HG03439 (cell line): ENCODE measurements at regions not wholly inside any gene's neighbourhood (a gene's known extent, or its start where the extent isn't known, plus 50 kb on each side); places are given as distances from the start of the nearest gene placed in this dataset.

Experiments
- ATAC-seq: cut with Tn5 transposase; IDR thresholded peaks from one replicate; pipeline ENCODE4 v1.9.1; 2021; ENCODE audit warnings: mild to moderate bottlenecking, moderate library complexity; ENCODE audit not compliant: unreplicated experiment

DNA sequence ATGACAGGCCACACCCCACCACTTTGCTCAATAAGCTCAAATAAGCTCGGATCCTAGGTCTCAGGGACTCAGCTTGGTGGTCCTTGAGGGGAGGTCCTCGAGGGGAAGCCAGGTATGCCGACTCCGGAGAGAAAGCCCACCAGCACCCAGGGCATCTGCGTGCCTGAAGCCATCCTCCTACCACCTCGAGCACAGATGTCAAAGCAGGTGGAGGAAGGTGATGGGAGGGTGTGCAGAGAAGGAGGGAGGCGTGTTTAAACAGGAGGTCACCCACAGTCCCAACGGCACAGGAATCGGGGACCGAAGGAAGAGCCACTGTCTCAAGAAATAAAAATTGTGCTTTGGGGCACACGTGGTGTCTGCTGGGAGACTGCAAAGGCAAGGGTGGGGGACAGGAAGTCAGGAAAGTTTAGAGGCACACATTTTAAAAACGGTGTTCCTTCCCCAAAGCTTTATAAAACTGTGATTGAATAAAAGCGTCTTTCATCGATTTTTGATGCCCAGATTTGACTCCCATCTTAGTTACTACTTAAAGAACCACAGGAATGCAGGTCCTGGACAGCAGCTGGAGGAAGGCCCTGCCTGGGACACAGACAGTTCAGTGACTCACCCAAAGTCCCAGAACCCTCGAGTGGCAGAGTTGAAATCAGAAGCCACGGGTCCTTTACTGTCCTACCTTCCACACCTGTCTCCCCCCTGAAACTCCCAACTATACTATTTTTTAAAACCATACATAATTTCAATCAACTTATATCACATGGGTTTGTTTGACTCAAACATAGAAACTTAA is 221.0 kb upstream of the PDE10A start:
- no peak for ATAC-seq

- ATAC-seq: no peak
Measured at GRCh38 chr6:165881806-165882205, 218.8 kb upstream of the PDE10A start.

DNA sequence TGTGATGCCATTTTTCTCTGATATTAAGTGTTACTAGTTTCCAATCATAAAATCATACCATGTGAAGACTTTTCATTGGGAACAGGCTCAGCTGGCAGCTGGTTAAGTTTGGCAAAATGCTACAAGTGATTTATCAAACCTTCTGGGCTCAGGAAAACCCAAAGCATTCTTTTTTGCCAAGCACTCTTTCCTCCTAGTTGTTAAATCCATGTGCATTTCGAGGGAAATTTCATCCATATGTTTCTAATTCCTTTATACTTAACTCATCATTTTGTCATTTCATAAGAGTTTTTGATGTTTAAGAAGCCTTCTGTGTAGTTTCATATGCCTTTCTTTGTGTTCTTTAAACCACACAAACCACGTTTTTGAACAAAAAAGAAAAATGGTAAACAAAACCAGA is 217.6 kb upstream of the PDE10A start:
- ATAC-seq: no peak

DNA sequence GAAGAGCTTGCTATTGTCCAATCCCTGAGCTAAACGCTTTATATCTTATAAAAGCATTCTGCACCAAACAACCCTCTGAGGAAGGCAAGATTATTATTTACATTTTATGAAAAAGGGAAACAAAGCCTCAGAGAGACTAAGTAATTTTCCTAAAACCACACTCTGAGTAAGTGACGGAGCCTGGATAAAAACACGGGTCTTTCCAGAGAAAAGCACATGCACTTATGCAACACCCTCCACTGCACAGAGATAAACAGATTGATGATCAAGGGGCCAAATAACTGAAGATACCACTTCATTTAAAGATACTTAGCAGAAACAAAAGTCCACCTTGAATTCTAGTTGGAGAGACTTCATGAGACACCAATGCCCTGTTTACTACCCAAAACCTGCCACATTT is 214.7 kb upstream of the PDE10A start:
- ATAC-seq: no peak

- ATAC-seq: no peak
Measured at GRCh38 chr6:165877192-165877591, 214.2 kb upstream of the PDE10A start.

GRCh38 chr6:165876588-165876987 is 213.5 kb upstream of the PDE10A start:
- no peak for ATAC-seq

GRCh38 chr6:165875946-165876345 is 212.9 kb upstream of the PDE10A start:
- ATAC-seq: no peak

- ATAC-seq: no peak
Measured at GRCh38 chr6:165873976-165874375, 210.9 kb upstream of the PDE10A start.

- ATAC-seq: no peak
Measured at GRCh38 chr6:165872811-165873210, 209.8 kb upstream of the PDE10A start.

- no peak for ATAC-seq
Measured at GRCh38 chr6:165872311-165872710, 209.3 kb upstream of the PDE10A start.

- no peak for ATAC-seq
Measured at GRCh38 chr6:165871571-165871970, 208.5 kb upstream of the PDE10A start.

- ATAC-seq: no peak
Measured at GRCh38 chr6:165869526-165869925, 206.5 kb upstream of the PDE10A start.

GRCh38 chr6:165864925-165865324 is 201.9 kb upstream of the PDE10A start:
- ATAC-seq: no peak

DNA sequence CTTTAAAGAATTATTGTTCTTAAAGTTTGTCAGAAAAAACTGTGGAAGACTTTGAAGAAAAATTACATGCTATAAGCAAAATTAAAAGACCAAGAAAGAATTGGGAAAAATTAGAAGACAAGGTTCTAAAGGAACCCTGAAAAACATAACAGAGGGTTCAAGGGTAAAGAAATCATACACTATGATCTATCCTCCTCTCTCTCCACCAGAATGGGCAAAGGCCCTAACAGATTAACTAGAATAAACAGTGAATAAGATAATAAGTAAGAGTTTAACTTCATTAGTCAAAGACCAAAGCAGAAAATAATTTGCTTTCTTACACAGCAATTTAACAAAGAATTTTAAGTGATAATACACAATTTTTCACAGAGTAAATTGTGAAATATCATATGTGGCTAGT is 201.2 kb upstream of the PDE10A start:
- ATAC-seq: no peak

GRCh38 chr6:165863801-165864200 is 200.8 kb upstream of the PDE10A start:
- ATAC-seq: no peak

- no peak for ATAC-seq
Measured at GRCh38 chr6:165862813-165863212, 199.8 kb upstream of the PDE10A start.

GRCh38 chr6:165861226-165861625 is 198.2 kb upstream of the PDE10A start:
- no peak for ATAC-seq

DNA sequence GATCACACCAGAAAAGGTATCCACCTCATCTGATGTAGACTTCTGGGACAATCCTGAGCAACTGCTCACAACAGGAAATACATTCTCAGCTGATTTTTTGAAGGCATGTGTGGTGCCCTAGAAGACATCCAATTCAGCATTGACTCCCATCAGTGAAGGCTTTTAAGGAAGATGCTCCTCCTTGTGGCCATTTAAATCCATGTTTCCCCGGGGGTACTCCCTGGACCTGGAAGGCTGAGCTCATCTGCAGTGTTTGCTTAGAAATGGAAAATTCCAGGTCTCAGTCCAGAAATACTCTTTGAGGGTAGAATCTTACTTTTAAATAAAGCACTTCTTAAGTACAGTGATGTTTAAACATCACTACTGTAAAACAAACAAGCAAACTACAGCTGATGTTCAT is 195.5 kb upstream of the PDE10A start:
- ATAC-seq: no peak

DNA sequence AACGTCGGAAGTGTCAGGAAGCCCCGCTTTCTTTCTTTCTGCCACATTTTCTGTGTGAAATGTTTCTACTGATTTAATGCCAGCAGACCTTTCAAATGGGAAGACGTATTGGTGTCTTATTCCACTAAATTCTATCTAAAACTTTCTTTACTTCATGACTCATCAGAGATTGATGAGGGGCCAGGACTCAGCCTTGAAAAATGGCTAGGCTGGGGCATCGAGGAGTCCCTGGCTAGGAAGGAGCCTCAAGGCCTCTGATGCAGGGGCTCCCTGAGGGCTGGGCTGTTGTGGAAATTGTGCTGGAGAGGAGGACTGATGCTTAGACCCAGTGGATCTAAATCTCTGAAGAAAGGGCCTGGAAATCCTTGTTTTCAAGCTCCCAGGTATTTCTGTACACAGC is 192.8 kb upstream of the PDE10A start:
- no peak for ATAC-seq

- no peak for ATAC-seq
Measured at GRCh38 chr6:165854863-165855593, 192.0 kb upstream of the PDE10A start.

- ATAC-seq: no peak
Measured at GRCh38 chr6:165854061-165854862, 191.2 kb upstream of the PDE10A start.

- ATAC-seq: no peak
Measured at GRCh38 chr6:165852676-165853075, 189.6 kb upstream of the PDE10A start.
